ENCODE measurements at regions not wholly inside any gene's neighbourhood (a gene's known extent, or its start where the extent isn't known, plus 50 kb on each side); places are given as distances from the start of the nearest gene placed in this dataset.

- Histone ChIP-seq H3K4me1 (no peaks in the 10 kb centered on the region), H3K36me3 (no peaks in the 10 kb centered on the region), H3K4me3 (no peak overlapping the region), H3K27me3 (no peaks in the 10 kb centered on the region), H3K9me3 (no peaks in the 10 kb centered on the region), H3K27ac (no peak overlapping the region)
- no peak for TF ChIP-seq POLR2A (IDR thresholded peaks at IDR 0.05)
- no peak for TF ChIP-seq CTCF (IDR thresholded peaks at IDR 0.05)
- no peak for DNase-seq
Measured at GRCh38 chr11:70878366-70878765, 374.0 kb downstream of the SHANK2 start.

- Histone ChIP-seq H3K36me3 (no peaks in the 10 kb centered on the region), H3K4me3 (no peak overlapping the region), H3K27ac (no peak overlapping the region), H3K4me1 (no peaks in the 10 kb centered on the region), H3K9me3 (no peaks in the 10 kb centered on the region), H3K27me3 (no peaks in the 10 kb centered on the region)
- DNase-seq: no peak
- TF ChIP-seq CTCF (IDR thresholded peaks at IDR 0.05): no peak
- TF ChIP-seq POLR2A (IDR thresholded peaks at IDR 0.05): no peak
Measured at GRCh38 chr11:70879601-70880285, 372.6 kb downstream of the SHANK2 start.

GRCh38 chr11:70880416-70880815 lies 372.0 kb downstream of the SHANK2 start:
- Histone ChIP-seq H3K9me3 (no peaks in the 10 kb centered on the region), H3K4me3 (no peak overlapping the region), H3K4me1 (no peaks in the 10 kb centered on the region), H3K27me3 (no peaks in the 10 kb centered on the region), H3K27ac (no peak overlapping the region), H3K36me3 (no peaks in the 10 kb centered on the region)
- DNase-seq: no peak
- TF ChIP-seq POLR2A (IDR thresholded peaks at IDR 0.05) (no peak), CTCF (IDR thresholded peaks at IDR 0.05) (no peak)

GRCh38 chr11:70881948-70882715 lies 370.2 kb downstream of the SHANK2 start:
- no peak for DNase-seq
- TF ChIP-seq POLR2A (IDR thresholded peaks at IDR 0.05): no peak
- no peak for TF ChIP-seq CTCF (IDR thresholded peaks at IDR 0.05)

GRCh38 chr11:70882716-70883085 lies 369.7 kb downstream of the SHANK2 start:
- TF ChIP-seq CTCF (IDR thresholded peaks at IDR 0.05) (no peak), POLR2A (IDR thresholded peaks at IDR 0.05) (no peak)
- no peak overlapping the region for H3K27ac ChIP-seq
- no peaks in the 10 kb centered on the region for H3K4me1 ChIP-seq
- H3K36me3 ChIP-seq: no peaks in the 10 kb centered on the region
- DNase-seq: no peak
- no peaks in the 10 kb centered on the region for H3K27me3 ChIP-seq
- no peak overlapping the region for H3K4me3 ChIP-seq
- no peaks in the 10 kb centered on the region for H3K9me3 ChIP-seq

More at GRCh38 chr11:70881948-70882715, 370.2 kb downstream of the SHANK2 start:
- Histone ChIP-seq H3K4me1 (no peaks in the 10 kb centered on the region), H3K27ac (no peak overlapping the region), H3K27me3 (no peaks in the 10 kb centered on the region), H3K9me3 (no peaks in the 10 kb centered on the region), H3K36me3 (no peaks in the 10 kb centered on the region), H3K4me3 (no peak overlapping the region)
